ENCODE measurements at regions not wholly inside any gene's neighbourhood (a gene's known extent, or its start where the extent isn't known, plus 50 kb on each side); places are given as distances from the start of the nearest gene placed in this dataset.

GRCh38 chr2:103365071-103365470, 603.2 kb downstream of the TMEM182 start:
- DNase-seq (no peak), ATAC-seq (no peak)
- H3K9me3 ChIP-seq (ENCODE audit: control insufficient read depth, insufficient read depth, low read length): no peaks in the 10 kb centered on the region
- Mint-ChIP-seq H3K9me3 (peaks cover 2 to 11% of the 10 kb centered on the region in 2 donors), H3K36me3 (no peaks in the 10 kb centered on the region), H3K27me3 (ENCODE audit: low read depth in 2 of 2) (no peaks in the 10 kb centered on the region), H3K27ac (no peak overlapping the region), H3K4me3 (no peak overlapping the region), H3K4me1 (no peaks in the 10 kb centered on the region)
- H3K27me3 ChIP-seq (ENCODE audit: control insufficient read depth, insufficient read depth, low read length): no peaks in the 10 kb centered on the region
- H3K36me3 ChIP-seq (ENCODE audit: control insufficient read depth, insufficient read depth, low read length): no peaks in the 10 kb centered on the region
- H3K27ac ChIP-seq (ENCODE audit: low read length): no peak overlapping the region
- no peaks in the 10 kb centered on the region for H3K4me1 ChIP-seq (ENCODE audit: control insufficient read depth, insufficient read depth, low read length)
- WGBS (ENCODE audit: insufficient coverage): 96% methylated on average over 4 of the region's 4 CpGs
- TF ChIP-seq CTCF (IDR thresholded peaks at IDR 0.05): no peak
- intact Hi-C loops (cut with micrococcal nuclease): no loop called here
- H3K4me3 ChIP-seq (ENCODE audit: low read length): no peak overlapping the region

- Mint-ChIP-seq H3K36me3 (no peaks in the 10 kb centered on the region), H3K4me3 (no peak overlapping the region), H3K27me3 (ENCODE audit: low read depth in 2 of 2) (no peaks in the 10 kb centered on the region), H3K9me3 (peaks cover 0 to 5% of the 10 kb centered on the region in 2 donors), H3K27ac (no peak overlapping the region), H3K4me1 (no peaks in the 10 kb centered on the region)
- ATAC-seq (no peak), DNase-seq (no peak)
- intact Hi-C loops (cut with micrococcal nuclease): no loop called here
- no peak overlapping the region for H3K4me3 ChIP-seq (ENCODE audit: low read length)
- no peaks in the 10 kb centered on the region for H3K27me3 ChIP-seq (ENCODE audit: control insufficient read depth, insufficient read depth, low read length)
- 94% methylated on average over 4 of the region's 4 CpGs for WGBS (ENCODE audit: insufficient coverage)
- H3K4me1 ChIP-seq (ENCODE audit: control insufficient read depth, insufficient read depth, low read length): no peaks in the 10 kb centered on the region
- TF ChIP-seq CTCF (IDR thresholded peaks at IDR 0.05): no peak
- H3K27ac ChIP-seq (ENCODE audit: low read length): no peak overlapping the region
- H3K9me3 ChIP-seq (ENCODE audit: control insufficient read depth, insufficient read depth, low read length): no peaks in the 10 kb centered on the region
- no peaks in the 10 kb centered on the region for H3K36me3 ChIP-seq (ENCODE audit: control insufficient read depth, insufficient read depth, low read length)
These were observed 606.0 kb downstream of the TMEM182 start for GRCh38 chr2:103367877-103368276.

GRCh38 chr2:103383541-103383940, 621.7 kb downstream of the TMEM182 start:
- DNase-seq (no peak), ATAC-seq (no peak)
- Histone ChIP-seq H3K9me3 (ENCODE audit: control insufficient read depth, insufficient read depth, low read length) (no peaks in the 10 kb centered on the region), H3K27ac (ENCODE audit: low read length) (no peak overlapping the region), H3K4me1 (ENCODE audit: control insufficient read depth, insufficient read depth, low read length) (no peaks in the 10 kb centered on the region), H3K27me3 (ENCODE audit: control insufficient read depth, insufficient read depth, low read length) (no peaks in the 10 kb centered on the region), H3K36me3 (ENCODE audit: control insufficient read depth, insufficient read depth, low read length) (no peaks in the 10 kb centered on the region), H3K4me3 (ENCODE audit: low read length) (no peak overlapping the region)
- Mint-ChIP-seq H3K36me3 (peaks cover under 1% of the 10 kb centered on the region), H3K4me3 (no peak overlapping the region), H3K27me3 (ENCODE audit: low read depth in 2 of 2) (no peaks in the 10 kb centered on the region), H3K4me1 (no peaks in the 10 kb centered on the region), H3K27ac (no peak overlapping the region), H3K9me3 (peaks cover 2 to 14% of the 10 kb centered on the region in 2 donors)
- intact Hi-C loops (cut with micrococcal nuclease): no loop called here
- no peak for TF ChIP-seq CTCF (IDR thresholded peaks at IDR 0.05)
- WGBS (ENCODE audit: insufficient coverage): 71% methylated on average over 3 of the region's 3 CpGs

GRCh38 chr2:103386872-103387271, 625.0 kb downstream of the TMEM182 start:
- Histone ChIP-seq H3K4me3 (ENCODE audit: low read length) (no peak overlapping the region), H3K4me1 (ENCODE audit: control insufficient read depth, insufficient read depth, low read length) (no peaks in the 10 kb centered on the region), H3K36me3 (ENCODE audit: control insufficient read depth, insufficient read depth, low read length) (no peaks in the 10 kb centered on the region), H3K27ac (ENCODE audit: low read length) (no peak overlapping the region), H3K27me3 (ENCODE audit: control insufficient read depth, insufficient read depth, low read length) (no peaks in the 10 kb centered on the region), H3K9me3 (ENCODE audit: control insufficient read depth, insufficient read depth, low read length) (no peaks in the 10 kb centered on the region)
- no peak for TF ChIP-seq CTCF (IDR thresholded peaks at IDR 0.05)
- H3K4me3 Mint-ChIP-seq: no peak overlapping the region
- intact Hi-C loops (cut with micrococcal nuclease): no loop called here
- H3K9me3 Mint-ChIP-seq: peaks cover 2 to 11% of the 10 kb centered on the region in 2 donors
- H3K4me1 Mint-ChIP-seq: no peaks in the 10 kb centered on the region
- ATAC-seq: no peak
- WGBS (ENCODE audit: insufficient coverage): 90% methylated on average over 2 of the region's 3 CpGs
- no peaks in the 10 kb centered on the region for H3K36me3 Mint-ChIP-seq
- H3K27ac Mint-ChIP-seq: no peak overlapping the region
- no peaks in the 10 kb centered on the region for H3K27me3 Mint-ChIP-seq (ENCODE audit: low read depth in 2 of 2)
- DNase-seq: no peak

Data from natural killer cell (primary cell).